ENCODE measurements at regions not wholly inside any gene's neighbourhood (a gene's known extent, or its start where the extent isn't known, plus 50 kb on each side); places are given as distances from the start of the nearest gene placed in this dataset.
"Not testable (repeated sequence)": the region's sequence is repeated elsewhere in the genome, so short reads cannot be mapped to it uniquely, and the experiment has no call there.

GRCh38 chr4:19473569-19473968, 778.1 kb upstream of the SLIT2 start:
- Histone ChIP-seq H3K9ac (ENCODE audit: insufficient read depth, low read depth, low read length) (no peak overlapping the region), H3K27me3 (ENCODE audit: control insufficient read depth in 1 of 2, insufficient read depth in 2 of 2, low read length in 2 of 2) (no peaks in the 10 kb centered on the region), H3K36me3 (replicated peaks in 1 of 2; ENCODE audit: control insufficient read depth in 1 of 2, insufficient read depth in 2 of 2, low read length in 2 of 2) (no peaks in the 10 kb centered on the region), H3K4me3 (replicated peaks in 1 of 3; ENCODE audit: insufficient read depth in 1 of 3, low read depth in 2 of 3, low read length in 3 of 3) (no peak overlapping the region), H4K20me1 (ENCODE audit: insufficient read depth, low read length) (no peaks in the 10 kb centered on the region), H3K4me1 (ENCODE audit: insufficient read depth, low read length) (no peaks in the 10 kb centered on the region), H3K79me2 (ENCODE audit: insufficient read depth, low read length) (no peaks in the 10 kb centered on the region), H3K4me2 (ENCODE audit: low read depth, low read length) (no peak overlapping the region), H3K9me3 (ENCODE audit: low read length) (peaks cover 69% of the 10 kb centered on the region), H3K27ac (ENCODE audit: extremely low read length, insufficient read depth, low read length) (no peak overlapping the region), H2AFZ (ENCODE audit: low read length) (no peak overlapping the region)
- in situ Hi-C loops (cut with HindIII; ENCODE audit: extremely low pct_ligation_motif_present, low pct_unique_long_range_greater_than_20kb) = no loop called here
- POLR2A ChIA-PET = no interaction called here
- no peak for FAIRE-seq
- 0% methylated on average over 1 of the region's 1 CpG for WGBS (ENCODE audit: low lambda C conversion rate)
- no TSS peak for BruUV-seq (replicated peaks)
- DNase-seq (ENCODE audit: low spot score) = no peak
- ATAC-seq = no peak
- intact Hi-C loops (cut with micrococcal nuclease; ENCODE audit: unreplicated experiment) = no loop called here
- CTCF ChIA-PET (ENCODE audit: low intra/inter-chr PET ratio, low total read pairs) = no interaction called here
- TF ChIP-seq NFE2L2 (IDR thresholded peaks at IDR 0.05; ENCODE audit: low read length) = peak; percentile 61
- TF ChIP-seq IRF9 (CRISPR knock-in tag; IDR thresholded peaks at IDR 0.05; ENCODE audit: borderline replicate concordance) = no peak

- H3K4me2 ChIP-seq (ENCODE audit: low read depth, low read length) = no peak overlapping the region
- no peaks in the 10 kb centered on the region for H4K20me1 ChIP-seq (ENCODE audit: insufficient read depth, low read length)
- no peak for DNase-seq (ENCODE audit: low spot score)
- H3K9ac ChIP-seq (ENCODE audit: insufficient read depth, low read depth, low read length) = no peak overlapping the region
- intact Hi-C loops (cut with micrococcal nuclease; ENCODE audit: unreplicated experiment) (no loop called here), in situ Hi-C loops (cut with HindIII; ENCODE audit: extremely low pct_ligation_motif_present, low pct_unique_long_range_greater_than_20kb) (no loop called here)
- no peak for ATAC-seq
- H3K4me3 ChIP-seq (replicated peaks in 1 of 3; ENCODE audit: insufficient read depth in 1 of 3, low read depth in 2 of 3, low read length in 3 of 3) = no peak overlapping the region
- H3K27ac ChIP-seq (ENCODE audit: extremely low read length, insufficient read depth, low read length) = no peak overlapping the region
- no peak for FAIRE-seq
- H2AFZ ChIP-seq (ENCODE audit: low read length) = no peak overlapping the region
- H3K36me3 ChIP-seq (replicated peaks in 1 of 2; ENCODE audit: control insufficient read depth in 1 of 2, insufficient read depth in 2 of 2, low read length in 2 of 2) = no peaks in the 10 kb centered on the region
- no peaks in the 10 kb centered on the region for H3K4me1 ChIP-seq (ENCODE audit: insufficient read depth, low read length)
- TF ChIP-seq U2AF1 (optimal IDR thresholded peaks at IDR 0.05; ENCODE audit: low read depth, low read length) (no peak), ZFP36L1 (CRISPR knock-in tag; IDR thresholded peaks at IDR 0.05) (no peak), ZFP62 (CRISPR knock-in tag; IDR thresholded peaks at IDR 0.05) (no peak), MLXIP (CRISPR knock-in tag; IDR thresholded peaks at IDR 0.05; ENCODE audit: borderline replicate concordance) (no peak), ZNF597 (CRISPR knock-in tag; IDR thresholded peaks at IDR 0.05) (no peak), PHF8 (CRISPR knock-in tag; IDR thresholded peaks at IDR 0.05) (no peak)
- H3K27me3 ChIP-seq (ENCODE audit: control insufficient read depth in 1 of 2, insufficient read depth in 2 of 2, low read length in 2 of 2) = no peaks in the 10 kb centered on the region
- 0% methylated on average over 1 of the region's 1 CpG for WGBS (ENCODE audit: low lambda C conversion rate)
- H3K9me3 ChIP-seq (ENCODE audit: low read length) = peaks cover 78% of the 10 kb centered on the region
- H3K79me2 ChIP-seq (ENCODE audit: insufficient read depth, low read length) = no peaks in the 10 kb centered on the region
- CTCF ChIA-PET (ENCODE audit: low intra/inter-chr PET ratio, low total read pairs) = no interaction called here
- POLR2A ChIA-PET = no interaction called here
- BruUV-seq (replicated peaks) = no TSS peak
Observed at GRCh38 chr4:19472666-19473065, 779.0 kb upstream of the SLIT2 start.

- FAIRE-seq; H3K27me3 ChIP-seq (ENCODE audit: control insufficient read depth in 1 of 2, insufficient read depth in 2 of 2, low read length in 2 of 2); in situ Hi-C loops (cut with HindIII; ENCODE audit: extremely low pct_ligation_motif_present, low pct_unique_long_range_greater_than_20kb); BruUV-seq (replicated peaks); H3K4me3 ChIP-seq (replicated peaks in 1 of 3; ENCODE audit: insufficient read depth in 1 of 3, low read depth in 2 of 3, low read length in 3 of 3); CTCF ChIA-PET (ENCODE audit: low intra/inter-chr PET ratio, low total read pairs); DNase-seq (ENCODE audit: low spot score); H3K4me2 ChIP-seq (ENCODE audit: low read depth, low read length); H3K79me2 ChIP-seq (ENCODE audit: insufficient read depth, low read length); H3K4me1 ChIP-seq (ENCODE audit: insufficient read depth, low read length); intact Hi-C loops (cut with micrococcal nuclease; ENCODE audit: unreplicated experiment); H3K27ac ChIP-seq (ENCODE audit: extremely low read length, insufficient read depth, low read length); H2AFZ ChIP-seq (ENCODE audit: low read length); ATAC-seq; H3K9ac ChIP-seq (ENCODE audit: insufficient read depth, low read depth, low read length); H4K20me1 ChIP-seq (ENCODE audit: insufficient read depth, low read length); POLR2A ChIA-PET; H3K36me3 ChIP-seq (replicated peaks in 1 of 2; ENCODE audit: control insufficient read depth in 1 of 2, insufficient read depth in 2 of 2, low read length in 2 of 2): not testable (repeated sequence)
- WGBS (ENCODE audit: low lambda C conversion rate) = 0% methylated on average over 5 of the region's 5 CpGs
- H3K9me3 ChIP-seq (ENCODE audit: low read length) = peaks cover 78% of the 10 kb centered on the region
Observed at GRCh38 chr4:19470001-19470400, 781.7 kb upstream of the SLIT2 start.

Data from HepG2 (cell line).